ENCODE measurements at regions not wholly inside any gene's neighbourhood (a gene's known extent, or its start where the extent isn't known, plus 50 kb on each side); places are given as distances from the start of the nearest gene placed in this dataset.

- H2AFZ ChIP-seq (ENCODE audit: low read depth, low read length), result no peak overlapping the region
- no peak overlapping the region for H3K27ac ChIP-seq (ENCODE audit: low read length)
- no peaks in the 10 kb centered on the region for H3K79me2 ChIP-seq (replicated peaks; ENCODE audit: insufficient read depth, low read length)
- no peak overlapping the region for H3K9ac ChIP-seq (ENCODE audit: low read length)
- no peaks in the 10 kb centered on the region for H3K36me3 ChIP-seq (ENCODE audit: insufficient read depth, low read length)
- no peaks in the 10 kb centered on the region for H4K20me1 ChIP-seq (ENCODE audit: insufficient read depth)
- H3K27me3 ChIP-seq (ENCODE audit: insufficient read depth, low read depth, low read length), result no peaks in the 10 kb centered on the region
- H3F3A ChIP-seq (ENCODE audit: insufficient read depth, low read length, poor library complexity, severe bottlenecking), result no peaks in the 10 kb centered on the region
- H3K4me3 ChIP-seq (ENCODE audit: low read length), result no peak overlapping the region
- no peaks in the 10 kb centered on the region for H3K9me3 ChIP-seq (ENCODE audit: low read length)
- TF ChIP-seq POLR2AphosphoS5 (IDR thresholded peaks at IDR 0.05), result no peak
- TF ChIP-seq EZH2 (IDR thresholded peaks at IDR 0.05; ENCODE audit: borderline replicate concordance, insufficient read depth, low read length, poor library complexity, severe bottlenecking), result no peak
- no peak for TF ChIP-seq CTCF (IDR thresholded peaks at IDR 0.05; ENCODE audit: poor library complexity, severe bottlenecking)
- TF ChIP-seq TAF1 (IDR thresholded peaks at IDR 0.05; ENCODE audit: low read depth), result no peak
- TF ChIP-seq MXI1 (conservative IDR thresholded peaks at IDR 0.05; ENCODE audit: poor library complexity, severe bottlenecking), result no peak
- no peak for TF ChIP-seq REST (IDR thresholded peaks at IDR 0.05; ENCODE audit: borderline replicate concordance)
- TF ChIP-seq SMC3 (conservative IDR thresholded peaks at IDR 0.05; ENCODE audit: poor library complexity), result no peak
- TF ChIP-seq RAD21 (conservative IDR thresholded peaks at IDR 0.05), result no peak
- no peak for TF ChIP-seq EP300 (conservative IDR thresholded peaks at IDR 0.05; ENCODE audit: poor library complexity, severe bottlenecking)
- H3K9me2 ChIP-seq (ENCODE audit: insufficient read depth, low read length), result no peaks in the 10 kb centered on the region
- no peak overlapping the region for H3K4me2 ChIP-seq (ENCODE audit: low read length)
Measured at GRCh38 chr5:10151656-10152055, 98.0 kb downstream of the ATPSCKMT start.

GRCh38 chr5:10149911-10150310, 99.8 kb downstream of the ATPSCKMT start:
- H3K4me2 ChIP-seq (ENCODE audit: low read length), result no peak overlapping the region
- H3K27ac ChIP-seq (ENCODE audit: low read length), result no peak overlapping the region
- H3K9me2 ChIP-seq (ENCODE audit: insufficient read depth, low read length), result no peaks in the 10 kb centered on the region
- H3K9me3 ChIP-seq (ENCODE audit: low read length), result no peaks in the 10 kb centered on the region
- no peak for TF ChIP-seq SMC3 (conservative IDR thresholded peaks at IDR 0.05; ENCODE audit: poor library complexity)
- TF ChIP-seq EZH2 (IDR thresholded peaks at IDR 0.05; ENCODE audit: borderline replicate concordance, insufficient read depth, low read length, poor library complexity, severe bottlenecking), result no peak
- no peak for TF ChIP-seq EP300 (conservative IDR thresholded peaks at IDR 0.05; ENCODE audit: poor library complexity, severe bottlenecking)
- TF ChIP-seq POLR2AphosphoS5 (IDR thresholded peaks at IDR 0.05), result no peak
- TF ChIP-seq RAD21 (conservative IDR thresholded peaks at IDR 0.05), result no peak
- no peak for TF ChIP-seq TAF1 (IDR thresholded peaks at IDR 0.05; ENCODE audit: low read depth)
- TF ChIP-seq REST (IDR thresholded peaks at IDR 0.05; ENCODE audit: borderline replicate concordance), result no peak
- no peak for TF ChIP-seq CTCF (IDR thresholded peaks at IDR 0.05; ENCODE audit: poor library complexity, severe bottlenecking)
- TF ChIP-seq MXI1 (conservative IDR thresholded peaks at IDR 0.05; ENCODE audit: poor library complexity, severe bottlenecking), result no peak
- H3K9ac ChIP-seq (ENCODE audit: low read length), result no peak overlapping the region
- no peaks in the 10 kb centered on the region for H3K27me3 ChIP-seq (ENCODE audit: insufficient read depth, low read depth, low read length)
- no peak overlapping the region for H3K4me3 ChIP-seq (ENCODE audit: low read length)
- no peaks in the 10 kb centered on the region for H4K20me1 ChIP-seq (ENCODE audit: insufficient read depth)
- no peaks in the 10 kb centered on the region for H3F3A ChIP-seq (ENCODE audit: insufficient read depth, low read length, poor library complexity, severe bottlenecking)
- H2AFZ ChIP-seq (ENCODE audit: low read depth, low read length), result no peak overlapping the region
- no peaks in the 10 kb centered on the region for H3K36me3 ChIP-seq (ENCODE audit: insufficient read depth, low read length)
- H3K79me2 ChIP-seq (replicated peaks; ENCODE audit: insufficient read depth, low read length), result no peaks in the 10 kb centered on the region

All from neural cell (in vitro differentiated cells).